HG02763 (cell line): ENCODE measurements at regions not wholly inside any gene's neighbourhood (a gene's known extent, or its start where the extent isn't known, plus 50 kb on each side); places are given as distances from the start of the nearest gene placed in this dataset.
"Not testable (repeated sequence)": the region's sequence is repeated elsewhere in the genome, so short reads cannot be mapped to it uniquely, and the experiment has no call there.

Experiments used
- ATAC-seq: cut with Tn5 transposase; IDR thresholded peaks from one replicate; pipeline ENCODE4 v1.9.1; 2021; ENCODE audit warnings: mild to moderate bottlenecking, moderate library complexity; ENCODE audit not compliant: unreplicated experiment

- no peak for ATAC-seq
Observed at GRCh38 chr3:3902161-3902560, 102.9 kb downstream of the LRRN1 start.

GRCh38 chr3:3906171-3906570 is 106.9 kb downstream of the LRRN1 start:
- ATAC-seq, result no peak

- ATAC-seq, result no peak
Observed at GRCh38 chr3:3907023-3907422, 107.8 kb downstream of the LRRN1 start.

GRCh38 chr3:3918763-3919162 is 119.5 kb downstream of the LRRN1 start:
- ATAC-seq, result no peak

GRCh38 chr3:3919316-3919715 is 120.1 kb downstream of the LRRN1 start:
- ATAC-seq, result no peak

GRCh38 chr3:3923619-3924018 is 124.4 kb downstream of the LRRN1 start:
- ATAC-seq, result no peak

GRCh38 chr3:3927198-3927597 is 128.0 kb downstream of the LRRN1 start:
- no peak for ATAC-seq

- ATAC-seq, result no peak
Observed at GRCh38 chr3:3927965-3928364, 128.7 kb downstream of the LRRN1 start.

GRCh38 chr3:3941380-3941779 is 142.1 kb downstream of the LRRN1 start:
- ATAC-seq, result not testable (repeated sequence)

GRCh38 chr3:3951071-3951470 is 151.8 kb downstream of the LRRN1 start:
- ATAC-seq, result no peak

- ATAC-seq, result no peak
Observed at GRCh38 chr3:3951501-3951900, 152.3 kb downstream of the LRRN1 start.

- not testable (repeated sequence) for ATAC-seq
Observed at GRCh38 chr3:3962867-3963266, 163.6 kb downstream of the LRRN1 start.

GRCh38 chr3:3984053-3984452 is 184.8 kb downstream of the LRRN1 start:
- ATAC-seq, result no peak

- no peak for ATAC-seq
Observed at GRCh38 chr3:3991598-3991997, 192.4 kb downstream of the LRRN1 start.

- ATAC-seq, result no peak
Observed at GRCh38 chr3:3992312-3992874, 193.2 kb downstream of the LRRN1 start.

- peak; percentile 80 for ATAC-seq
Observed at GRCh38 chr3:3998140-3998922, 199.1 kb downstream of the LRRN1 start.

GRCh38 chr3:3999340-3999739 is 200.1 kb downstream of the LRRN1 start:
- not testable (repeated sequence) for ATAC-seq

- no peak for ATAC-seq
Observed at GRCh38 chr3:4001976-4002375, 202.7 kb downstream of the LRRN1 start.

- no peak for ATAC-seq
Observed at GRCh38 chr3:4006288-4006687, 207.1 kb downstream of the LRRN1 start.

- ATAC-seq, result no peak
Observed at GRCh38 chr3:4008205-4008604, 209.0 kb downstream of the LRRN1 start.

- no peak for ATAC-seq
Observed at GRCh38 chr3:4011166-4011565, 211.9 kb downstream of the LRRN1 start.

GRCh38 chr3:4015426-4015825 is 216.2 kb downstream of the LRRN1 start:
- no peak for ATAC-seq

GRCh38 chr3:4019501-4019900 is 220.3 kb downstream of the LRRN1 start:
- ATAC-seq, result no peak
